ENCODE measurements at regions not wholly inside any gene's neighbourhood (a gene's known extent, or its start where the extent isn't known, plus 50 kb on each side); places are given as distances from the start of the nearest gene placed in this dataset.

DNA sequence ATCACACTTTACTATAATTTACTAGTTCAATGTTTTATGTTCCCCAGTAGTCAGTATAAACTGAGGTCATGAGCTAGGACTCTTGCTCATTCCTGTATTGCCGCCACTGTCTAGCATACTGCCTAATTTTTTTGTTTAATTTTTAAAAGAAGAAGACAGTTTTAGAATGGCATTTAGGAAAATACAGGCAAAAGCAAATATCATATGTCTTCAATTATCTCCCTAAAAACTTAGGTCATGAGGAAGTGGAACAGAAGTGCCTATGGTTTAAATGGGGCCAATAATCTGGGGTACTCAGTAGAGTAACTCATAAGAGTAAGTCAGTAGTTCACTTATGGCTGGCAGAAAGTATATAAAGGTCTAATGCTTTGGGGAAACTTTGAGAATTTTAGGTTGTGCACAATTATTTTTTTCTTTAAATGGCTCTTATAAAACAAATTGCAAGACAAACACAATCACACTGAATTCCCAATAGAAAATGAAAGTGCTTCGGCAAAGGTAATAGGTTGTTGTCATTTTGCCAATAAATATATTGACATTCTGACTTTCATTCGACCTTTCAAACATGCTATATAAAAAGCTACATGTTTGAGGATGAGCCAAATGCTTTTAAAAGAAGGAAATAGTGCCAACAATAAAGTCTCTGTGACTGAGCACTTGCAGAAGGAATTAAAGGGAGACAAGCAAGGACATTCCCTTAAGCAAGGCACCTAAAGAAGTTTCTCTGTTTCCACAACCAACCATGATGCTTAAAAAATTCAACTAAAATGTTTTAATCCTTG is 390.1 kb downstream of the PDGFC start:
- H3K4me3 ChIP-seq, result no peak overlapping the region
- no peaks in the 10 kb centered on the region for H3K27me3 ChIP-seq
- H3K4me1 ChIP-seq, result peaks cover 0 to 5% (median 2%) of the 10 kb centered on the region in 4 donors
- H3K36me3 ChIP-seq, result no peaks in the 10 kb centered on the region
- TF ChIP-seq EP300 (IDR thresholded peaks at IDR 0.05), result no peak
- no peak for TF ChIP-seq POLR2A (IDR thresholded peaks at IDR 0.05)
- TF ChIP-seq, protein P1, sequence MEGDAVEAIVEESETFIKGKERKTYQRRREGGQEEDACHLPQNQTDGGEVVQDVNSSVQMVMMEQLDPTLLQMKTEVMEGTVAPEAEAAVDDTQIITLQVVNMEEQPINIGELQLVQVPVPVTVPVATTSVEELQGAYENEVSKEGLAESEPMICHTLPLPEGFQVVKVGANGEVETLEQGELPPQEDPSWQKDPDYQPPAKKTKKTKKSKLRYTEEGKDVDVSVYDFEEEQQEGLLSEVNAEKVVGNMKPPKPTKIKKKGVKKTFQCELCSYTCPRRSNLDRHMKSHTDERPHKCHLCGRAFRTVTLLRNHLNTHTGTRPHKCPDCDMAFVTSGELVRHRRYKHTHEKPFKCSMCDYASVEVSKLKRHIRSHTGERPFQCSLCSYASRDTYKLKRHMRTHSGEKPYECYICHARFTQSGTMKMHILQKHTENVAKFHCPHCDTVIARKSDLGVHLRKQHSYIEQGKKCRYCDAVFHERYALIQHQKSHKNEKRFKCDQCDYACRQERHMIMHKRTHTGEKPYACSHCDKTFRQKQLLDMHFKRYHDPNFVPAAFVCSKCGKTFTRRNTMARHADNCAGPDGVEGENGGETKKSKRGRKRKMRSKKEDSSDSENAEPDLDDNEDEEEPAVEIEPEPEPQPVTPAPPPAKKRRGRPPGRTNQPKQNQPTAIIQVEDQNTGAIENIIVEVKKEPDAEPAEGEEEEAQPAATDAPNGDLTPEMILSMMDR (IDR thresholded peaks at IDR 0.05), result no peak
- H3K9me3 ChIP-seq, result no peaks in the 10 kb centered on the region
- no peak overlapping the region for H3K27ac ChIP-seq
- no peak for DNase-seq (ENCODE audit: low spot score in 2 of 2)
- 32 to 34% methylated on average over 3 of the region's 3 CpGs for WGBS, 2 donors

DNA sequence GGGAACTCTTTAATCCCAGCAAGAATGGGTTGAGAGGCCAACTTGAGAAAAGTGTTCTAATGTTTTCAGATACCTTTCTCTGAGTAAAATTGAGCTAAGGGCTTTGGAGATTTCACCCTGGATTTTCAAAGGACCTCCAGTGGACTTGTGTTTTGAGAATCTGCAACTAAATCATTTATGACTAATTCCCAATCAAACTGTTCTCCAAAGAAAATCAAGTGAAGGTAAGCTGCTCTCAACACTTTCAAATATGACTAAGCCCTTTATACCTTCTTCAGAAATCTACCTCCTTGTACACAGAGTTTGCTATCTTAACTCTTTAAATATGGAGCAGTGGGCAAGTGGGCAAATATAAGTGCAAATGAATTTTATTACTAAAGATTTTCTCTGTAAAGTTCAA is 392.9 kb downstream of the PDGFC start:
- no peaks in the 10 kb centered on the region for H3K27me3 ChIP-seq
- no peak overlapping the region for H3K4me3 ChIP-seq
- H3K4me1 ChIP-seq, result peaks cover 0 to 5% (median 2%) of the 10 kb centered on the region in 4 donors
- no peaks in the 10 kb centered on the region for H3K9me3 ChIP-seq
- H3K36me3 ChIP-seq, result no peaks in the 10 kb centered on the region
- no peak overlapping the region for H3K27ac ChIP-seq
- TF ChIP-seq, protein P1 (IDR thresholded peaks at IDR 0.05), result no peak
- TF ChIP-seq POLR2A (IDR thresholded peaks at IDR 0.05), result no peak
- no peak for TF ChIP-seq EP300 (IDR thresholded peaks at IDR 0.05)
- DNase-seq (ENCODE audit: low spot score in 2 of 2), result no peak

DNA sequence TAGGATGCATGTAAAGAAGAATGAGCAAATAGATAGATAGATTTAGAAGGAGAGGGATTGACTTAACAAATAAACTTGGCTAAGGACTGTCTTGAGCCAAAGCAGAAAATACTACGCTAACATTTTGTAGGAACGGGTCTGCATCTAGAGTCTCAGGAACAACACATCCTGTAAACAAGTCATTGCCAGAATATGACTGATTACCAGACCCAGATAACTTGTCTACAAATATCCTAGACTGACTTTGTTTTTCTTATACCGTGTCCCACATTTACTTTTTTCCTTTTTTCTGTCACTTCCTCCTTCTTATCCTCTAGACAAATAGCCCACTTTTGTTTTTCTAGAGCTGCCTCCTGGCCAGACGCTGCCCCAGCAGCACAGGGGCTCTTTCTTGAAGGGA is 393.6 kb downstream of the PDGFC start:
- TF ChIP-seq, protein P1 (IDR thresholded peaks at IDR 0.05), result no peak
- TF ChIP-seq POLR2A (IDR thresholded peaks at IDR 0.05) (no peak), EP300 (IDR thresholded peaks at IDR 0.05) (no peak)
- WGBS, 2 donors, result 57 to 61% methylated on average over 4 of the region's 4 CpGs
- no peaks in the 10 kb centered on the region for H3K36me3 ChIP-seq

DNA sequence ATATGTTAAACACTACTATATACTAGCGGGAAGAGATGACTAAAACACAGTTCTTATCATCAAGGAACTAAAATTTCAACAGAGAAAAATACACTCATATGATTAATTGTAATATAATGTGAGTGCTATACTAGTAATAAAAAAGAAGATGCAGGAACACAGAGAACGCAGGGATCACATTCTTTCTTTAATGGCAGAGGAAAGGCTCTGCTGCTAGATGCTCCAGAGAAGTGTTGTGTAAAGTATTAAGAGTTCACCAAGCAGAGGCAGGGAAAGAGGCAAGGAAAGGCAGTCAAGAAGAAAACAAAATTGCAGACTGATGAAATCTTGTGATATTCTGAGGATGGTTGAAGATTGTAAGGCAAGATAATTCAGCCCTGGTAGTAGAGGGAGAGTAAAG is 394.7 kb downstream of the PDGFC start:
- no peak for DNase-seq (ENCODE audit: low spot score in 2 of 2)
- TF ChIP-seq EP300 (IDR thresholded peaks at IDR 0.05) (no peak), POLR2A (IDR thresholded peaks at IDR 0.05) (no peak)
- TF ChIP-seq, protein P1 (IDR thresholded peaks at IDR 0.05), result no peak
- 78 to 81% methylated on average over 2 of the region's 2 CpGs for WGBS, 2 donors
- H3K9me3 ChIP-seq, result no peaks in the 10 kb centered on the region
- H3K4me3 ChIP-seq, result no peak overlapping the region
- no peaks in the 10 kb centered on the region for H3K27me3 ChIP-seq
- H3K4me1 ChIP-seq, result peaks cover 0 to 4% (median 2%) of the 10 kb centered on the region in 4 donors
- no peaks in the 10 kb centered on the region for H3K36me3 ChIP-seq
- H3K27ac ChIP-seq, result no peak overlapping the region

More for the DNA sequence above, 393.6 kb downstream of the PDGFC start:
- no peaks in the 10 kb centered on the region for H3K27me3 ChIP-seq
- peaks cover 0 to 5% (median 2%) of the 10 kb centered on the region in 4 donors for H3K4me1 ChIP-seq
- no peak for DNase-seq (ENCODE audit: low spot score in 2 of 2)
- no peak overlapping the region for H3K27ac ChIP-seq
- H3K4me3 ChIP-seq, result no peak overlapping the region
- H3K9me3 ChIP-seq, result no peaks in the 10 kb centered on the region

DNA sequence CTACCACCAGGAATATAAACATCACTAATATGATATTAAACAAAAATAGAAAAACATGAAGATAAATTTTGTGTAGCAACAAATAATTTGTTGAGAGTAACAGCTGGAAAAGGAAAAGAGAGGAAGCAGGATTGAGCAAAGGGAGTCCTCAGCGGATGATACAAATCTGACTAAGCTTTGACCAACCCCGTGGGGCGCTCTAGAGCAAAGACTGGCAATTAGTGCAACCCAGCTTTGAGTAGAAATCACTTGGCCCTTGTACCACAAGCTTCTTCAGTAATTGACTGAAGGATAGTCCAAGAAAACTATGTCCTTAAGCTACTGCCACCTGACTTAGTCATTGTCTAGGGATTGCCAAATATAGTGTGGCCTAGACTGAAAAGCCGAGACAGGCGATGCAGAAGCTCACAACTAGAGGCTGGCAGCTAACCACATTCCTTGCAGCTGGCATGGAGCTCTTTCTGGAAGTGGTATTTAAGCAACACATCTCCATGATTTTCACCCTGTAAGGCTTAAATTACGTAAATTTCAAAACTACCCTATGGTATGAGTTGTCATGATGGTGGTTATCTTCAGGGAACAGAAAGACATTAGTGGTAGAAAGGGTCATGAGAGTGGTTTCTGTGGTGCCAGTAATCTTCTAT is 396.0 kb downstream of the PDGFC start:
- DNase-seq (ENCODE audit: low spot score in 2 of 2), result no peak
- no peak overlapping the region for H3K27ac ChIP-seq
- H3K9me3 ChIP-seq, result no peaks in the 10 kb centered on the region
- H3K4me3 ChIP-seq, result no peak overlapping the region
- H3K36me3 ChIP-seq, result no peaks in the 10 kb centered on the region
- WGBS, 2 donors, result 81 to 88% methylated on average over 6 of the region's 6 CpGs
- H3K27me3 ChIP-seq, result no peaks in the 10 kb centered on the region
- TF ChIP-seq POLR2A (IDR thresholded peaks at IDR 0.05), result no peak
- TF ChIP-seq, protein P1 (IDR thresholded peaks at IDR 0.05), result no peak
- no peak for TF ChIP-seq EP300 (IDR thresholded peaks at IDR 0.05)
- H3K4me1 ChIP-seq, result no peaks in the 10 kb centered on the region
